SK-N-MC (cell line): ENCODE measurements at regions not wholly inside any gene's neighbourhood (a gene's known extent, or its start where the extent isn't known, plus 50 kb on each side); places are given as distances from the start of the nearest gene placed in this dataset.

ENCODE experiments used
- EZH2 ChIP-seq: fragments of 200-600 bp; sonication (generic); IDR thresholded peaks from one replicate; pipeline ENCODE4 v1.6.1; 2017; ENCODE audit warnings: antibody characterized with exemption
- POLR2AphosphoS5 ChIP-seq: IDR thresholded peaks from 2 replicates; pipeline ENCODE4 v1.6.1; 2012; ENCODE audit warnings: mild to moderate bottlenecking, low read depth, low read length, borderline replicate concordance

DNA sequence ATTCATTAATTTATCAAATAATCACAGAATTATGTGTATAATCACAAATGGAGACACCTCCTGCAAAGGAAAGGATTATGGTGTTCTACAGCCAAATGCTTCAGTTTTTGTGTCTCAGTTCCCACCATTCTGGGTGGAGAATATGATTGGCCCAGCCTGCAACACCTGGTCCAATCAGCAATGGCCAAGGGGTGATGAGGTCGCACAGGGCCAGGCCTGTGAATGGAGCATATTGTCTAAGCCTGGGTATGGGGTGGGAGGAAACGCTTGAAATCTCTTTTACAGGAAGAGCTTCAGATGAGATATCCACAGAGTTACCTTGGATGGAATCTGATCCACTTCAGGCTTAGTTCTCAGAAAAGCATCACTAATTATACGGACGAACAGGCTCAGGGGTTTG is 271.6 kb downstream of the DHX35 start:
- TF ChIP-seq EZH2, result no peak
- no peak for TF ChIP-seq POLR2AphosphoS5
